HEK293 (cell line): ENCODE measurements at regions not wholly inside any gene's neighbourhood (a gene's known extent, or its start where the extent isn't known, plus 50 kb on each side); places are given as distances from the start of the nearest gene placed in this dataset.

Experiments used
- TF ChIP-seq, protein P1 (sequence below): fragments of 450-650 bp; formaldehyde crosslinking; IDR thresholded peaks from 2 replicates; pipeline ENCODE4 v1.5.1; 2016; ENCODE audit warnings: missing biosample characterization, missing genetic modification characterization
- TF ChIP-seq, protein P2 (sequence below): fragments of 450-650 bp; formaldehyde crosslinking; IDR thresholded peaks from 2 replicates; pipeline ENCODE4 v1.5.1; 2016; ENCODE audit warnings: missing biosample characterization, missing genetic modification characterization
- TF ChIP-seq, protein P3 (sequence below): fragments of 450-650 bp; formaldehyde crosslinking; IDR thresholded peaks from 2 replicates; pipeline ENCODE4 v1.5.1; 2016; ENCODE audit warnings: missing biosample characterization, missing genetic modification characterization
- TF ChIP-seq, protein P4 (sequence below): fragments of 450-650 bp; formaldehyde crosslinking; IDR thresholded peaks from 2 replicates; pipeline ENCODE4 v1.5.1; 2016; ENCODE audit warnings: missing biosample characterization, missing genetic modification characterization
- TF ChIP-seq, protein P5 (sequence below): fragments of 450-650 bp; formaldehyde crosslinking; IDR thresholded peaks from 2 replicates; pipeline ENCODE4 v1.5.1; 2016; ENCODE audit warnings: missing biosample characterization, missing genetic modification characterization

DNA sequence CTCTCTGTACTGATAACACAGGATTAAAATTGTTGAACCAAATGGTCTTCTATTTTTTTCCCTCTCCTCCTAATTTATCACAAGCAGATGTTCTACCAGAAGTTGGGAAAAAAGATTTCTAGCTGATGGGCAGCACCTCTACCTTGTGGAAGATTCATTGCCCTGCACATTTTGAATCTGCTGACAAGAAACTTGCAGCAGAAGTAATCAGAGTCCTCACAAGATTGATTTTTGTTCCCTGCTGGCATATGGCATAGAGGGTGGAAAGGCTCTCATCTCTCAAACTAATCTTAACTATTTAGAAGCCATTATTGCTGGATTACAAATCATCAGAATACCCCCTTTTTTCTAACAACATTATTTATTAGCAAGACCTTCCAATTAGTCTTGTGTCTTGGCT, 148.9 kb upstream of the MEIS2 start:
- TF ChIP-seq, protein P1, sequence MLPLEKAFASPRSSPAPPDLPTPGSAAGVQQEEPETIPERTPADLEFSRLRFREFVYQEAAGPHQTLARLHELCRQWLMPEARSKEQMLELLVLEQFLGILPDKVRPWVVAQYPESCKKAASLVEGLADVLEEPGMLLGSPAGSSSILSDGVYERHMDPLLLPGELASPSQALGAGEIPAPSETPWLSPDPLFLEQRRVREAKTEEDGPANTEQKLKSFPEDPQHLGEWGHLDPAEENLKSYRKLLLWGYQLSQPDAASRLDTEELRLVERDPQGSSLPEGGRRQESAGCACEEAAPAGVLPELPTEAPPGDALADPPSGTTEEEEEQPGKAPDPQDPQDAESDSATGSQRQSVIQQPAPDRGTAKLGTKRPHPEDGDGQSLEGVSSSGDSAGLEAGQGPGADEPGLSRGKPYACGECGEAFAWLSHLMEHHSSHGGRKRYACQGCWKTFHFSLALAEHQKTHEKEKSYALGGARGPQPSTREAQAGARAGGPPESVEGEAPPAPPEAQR (tag by site-specific recombination): no peak
- TF ChIP-seq, protein P2, sequence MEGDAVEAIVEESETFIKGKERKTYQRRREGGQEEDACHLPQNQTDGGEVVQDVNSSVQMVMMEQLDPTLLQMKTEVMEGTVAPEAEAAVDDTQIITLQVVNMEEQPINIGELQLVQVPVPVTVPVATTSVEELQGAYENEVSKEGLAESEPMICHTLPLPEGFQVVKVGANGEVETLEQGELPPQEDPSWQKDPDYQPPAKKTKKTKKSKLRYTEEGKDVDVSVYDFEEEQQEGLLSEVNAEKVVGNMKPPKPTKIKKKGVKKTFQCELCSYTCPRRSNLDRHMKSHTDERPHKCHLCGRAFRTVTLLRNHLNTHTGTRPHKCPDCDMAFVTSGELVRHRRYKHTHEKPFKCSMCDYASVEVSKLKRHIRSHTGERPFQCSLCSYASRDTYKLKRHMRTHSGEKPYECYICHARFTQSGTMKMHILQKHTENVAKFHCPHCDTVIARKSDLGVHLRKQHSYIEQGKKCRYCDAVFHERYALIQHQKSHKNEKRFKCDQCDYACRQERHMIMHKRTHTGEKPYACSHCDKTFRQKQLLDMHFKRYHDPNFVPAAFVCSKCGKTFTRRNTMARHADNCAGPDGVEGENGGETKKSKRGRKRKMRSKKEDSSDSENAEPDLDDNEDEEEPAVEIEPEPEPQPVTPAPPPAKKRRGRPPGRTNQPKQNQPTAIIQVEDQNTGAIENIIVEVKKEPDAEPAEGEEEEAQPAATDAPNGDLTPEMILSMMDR: no peak
- TF ChIP-seq, protein P3, sequence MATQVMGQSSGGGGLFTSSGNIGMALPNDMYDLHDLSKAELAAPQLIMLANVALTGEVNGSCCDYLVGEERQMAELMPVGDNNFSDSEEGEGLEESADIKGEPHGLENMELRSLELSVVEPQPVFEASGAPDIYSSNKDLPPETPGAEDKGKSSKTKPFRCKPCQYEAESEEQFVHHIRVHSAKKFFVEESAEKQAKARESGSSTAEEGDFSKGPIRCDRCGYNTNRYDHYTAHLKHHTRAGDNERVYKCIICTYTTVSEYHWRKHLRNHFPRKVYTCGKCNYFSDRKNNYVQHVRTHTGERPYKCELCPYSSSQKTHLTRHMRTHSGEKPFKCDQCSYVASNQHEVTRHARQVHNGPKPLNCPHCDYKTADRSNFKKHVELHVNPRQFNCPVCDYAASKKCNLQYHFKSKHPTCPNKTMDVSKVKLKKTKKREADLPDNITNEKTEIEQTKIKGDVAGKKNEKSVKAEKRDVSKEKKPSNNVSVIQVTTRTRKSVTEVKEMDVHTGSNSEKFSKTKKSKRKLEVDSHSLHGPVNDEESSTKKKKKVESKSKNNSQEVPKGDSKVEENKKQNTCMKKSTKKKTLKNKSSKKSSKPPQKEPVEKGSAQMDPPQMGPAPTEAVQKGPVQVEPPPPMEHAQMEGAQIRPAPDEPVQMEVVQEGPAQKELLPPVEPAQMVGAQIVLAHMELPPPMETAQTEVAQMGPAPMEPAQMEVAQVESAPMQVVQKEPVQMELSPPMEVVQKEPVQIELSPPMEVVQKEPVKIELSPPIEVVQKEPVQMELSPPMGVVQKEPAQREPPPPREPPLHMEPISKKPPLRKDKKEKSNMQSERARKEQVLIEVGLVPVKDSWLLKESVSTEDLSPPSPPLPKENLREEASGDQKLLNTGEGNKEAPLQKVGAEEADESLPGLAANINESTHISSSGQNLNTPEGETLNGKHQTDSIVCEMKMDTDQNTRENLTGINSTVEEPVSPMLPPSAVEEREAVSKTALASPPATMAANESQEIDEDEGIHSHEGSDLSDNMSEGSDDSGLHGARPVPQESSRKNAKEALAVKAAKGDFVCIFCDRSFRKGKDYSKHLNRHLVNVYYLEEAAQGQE: no peak
- TF ChIP-seq, protein P4, sequence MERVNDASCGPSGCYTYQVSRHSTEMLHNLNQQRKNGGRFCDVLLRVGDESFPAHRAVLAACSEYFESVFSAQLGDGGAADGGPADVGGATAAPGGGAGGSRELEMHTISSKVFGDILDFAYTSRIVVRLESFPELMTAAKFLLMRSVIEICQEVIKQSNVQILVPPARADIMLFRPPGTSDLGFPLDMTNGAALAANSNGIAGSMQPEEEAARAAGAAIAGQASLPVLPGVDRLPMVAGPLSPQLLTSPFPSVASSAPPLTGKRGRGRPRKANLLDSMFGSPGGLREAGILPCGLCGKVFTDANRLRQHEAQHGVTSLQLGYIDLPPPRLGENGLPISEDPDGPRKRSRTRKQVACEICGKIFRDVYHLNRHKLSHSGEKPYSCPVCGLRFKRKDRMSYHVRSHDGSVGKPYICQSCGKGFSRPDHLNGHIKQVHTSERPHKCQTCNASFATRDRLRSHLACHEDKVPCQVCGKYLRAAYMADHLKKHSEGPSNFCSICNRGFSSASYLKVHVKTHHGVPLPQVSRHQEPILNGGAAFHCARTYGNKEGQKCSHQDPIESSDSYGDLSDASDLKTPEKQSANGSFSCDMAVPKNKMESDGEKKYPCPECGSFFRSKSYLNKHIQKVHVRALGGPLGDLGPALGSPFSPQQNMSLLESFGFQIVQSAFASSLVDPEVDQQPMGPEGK (tag by site-specific recombination): no peak
- TF ChIP-seq, protein P5, sequence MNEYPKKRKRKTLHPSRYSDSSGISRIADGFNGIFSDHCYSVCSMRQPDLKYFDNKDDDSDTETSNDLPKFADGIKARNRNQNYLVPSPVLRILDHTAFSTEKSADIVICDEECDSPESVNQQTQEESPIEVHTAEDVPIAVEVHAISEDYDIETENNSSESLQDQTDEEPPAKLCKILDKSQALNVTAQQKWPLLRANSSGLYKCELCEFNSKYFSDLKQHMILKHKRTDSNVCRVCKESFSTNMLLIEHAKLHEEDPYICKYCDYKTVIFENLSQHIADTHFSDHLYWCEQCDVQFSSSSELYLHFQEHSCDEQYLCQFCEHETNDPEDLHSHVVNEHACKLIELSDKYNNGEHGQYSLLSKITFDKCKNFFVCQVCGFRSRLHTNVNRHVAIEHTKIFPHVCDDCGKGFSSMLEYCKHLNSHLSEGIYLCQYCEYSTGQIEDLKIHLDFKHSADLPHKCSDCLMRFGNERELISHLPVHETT (tag by site-specific recombination): no peak
